ENCODE measurements at regions not wholly inside any gene's neighbourhood (a gene's known extent, or its start where the extent isn't known, plus 50 kb on each side); places are given as distances from the start of the nearest gene placed in this dataset.

DNA sequence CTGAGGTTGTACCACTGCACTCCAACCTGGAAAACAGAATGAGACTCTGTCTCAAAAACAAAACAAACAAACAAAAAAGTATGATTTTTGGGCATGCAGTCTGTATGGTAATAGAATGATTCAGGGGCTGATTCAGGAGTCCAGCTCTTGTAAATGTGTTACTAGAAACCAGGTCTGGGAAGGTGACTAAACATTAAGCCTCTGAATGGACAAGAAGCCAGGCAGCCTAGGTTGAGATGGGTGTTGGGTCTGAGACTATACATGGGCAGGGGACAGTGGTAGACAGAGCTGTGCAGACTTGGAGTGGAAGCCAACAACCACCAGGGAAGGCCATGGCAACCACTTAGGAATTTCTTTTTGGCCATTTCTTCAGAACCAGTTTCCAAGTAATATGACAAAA lies 64.9 kb upstream of the TLE1 start:
- H3K4me2 ChIP-seq, result peak overlapping the region; percentile 20; the same call in 1 of the 3 replicates
- FAIRE-seq, result no peak
- TF ChIP-seq KDM1A (IDR thresholded peaks at IDR 0.05; ENCODE audit: low read depth) (no peak), NPAS2 (CRISPR knock-in tag; IDR thresholded peaks at IDR 0.05; ENCODE audit: borderline replicate concordance) (no peak), ZNF302 (CRISPR knock-in tag; IDR thresholded peaks at IDR 0.05) (no peak), PHF8 (IDR thresholded peaks at IDR 0.05; ENCODE audit: borderline replicate concordance, low read depth) (no peak), MAZ (IDR thresholded peaks at IDR 0.05; ENCODE audit: borderline replicate concordance, low read depth, low read length) (no peak), POLR2A (IDR thresholded peaks at IDR 0.05; ENCODE audit: low read length) (no peak), MAX (IDR thresholded peaks at IDR 0.05) (no peak), HEYL (CRISPR knock-in tag; IDR thresholded peaks at IDR 0.05) (no peak), SREBF2 (IDR thresholded peaks at IDR 0.05) (no peak), CBX2 (IDR thresholded peaks at IDR 0.05; ENCODE audit: borderline replicate concordance, low read depth) (no peak), ZC3H11A (IDR thresholded peaks at IDR 0.05) (no peak), HOXB13 (CRISPR knock-in tag; IDR thresholded peaks at IDR 0.05; ENCODE audit: low read depth) (no peak), GATA3 (IDR thresholded peaks at IDR 0.05; ENCODE audit: borderline replicate concordance) (no peak), MAFK (IDR thresholded peaks at IDR 0.05; ENCODE audit: partially characterized antibody) (no peak), RAD21 (conservative IDR thresholded peaks at IDR 0.05 in 1 of 2, IDR thresholded peaks at IDR 0.05 in 1 of 2) (no peak), FOXS1 (CRISPR knock-in tag; IDR thresholded peaks at IDR 0.05) (no peak), HOXA7 (CRISPR knock-in tag; IDR thresholded peaks at IDR 0.05) (no peak), FOSL2 (IDR thresholded peaks at IDR 0.05) (no peak), FOSL2 (CRISPR knock-in tag; IDR thresholded peaks at IDR 0.05) (no peak)
- TF ChIP-seq, protein P1, sequence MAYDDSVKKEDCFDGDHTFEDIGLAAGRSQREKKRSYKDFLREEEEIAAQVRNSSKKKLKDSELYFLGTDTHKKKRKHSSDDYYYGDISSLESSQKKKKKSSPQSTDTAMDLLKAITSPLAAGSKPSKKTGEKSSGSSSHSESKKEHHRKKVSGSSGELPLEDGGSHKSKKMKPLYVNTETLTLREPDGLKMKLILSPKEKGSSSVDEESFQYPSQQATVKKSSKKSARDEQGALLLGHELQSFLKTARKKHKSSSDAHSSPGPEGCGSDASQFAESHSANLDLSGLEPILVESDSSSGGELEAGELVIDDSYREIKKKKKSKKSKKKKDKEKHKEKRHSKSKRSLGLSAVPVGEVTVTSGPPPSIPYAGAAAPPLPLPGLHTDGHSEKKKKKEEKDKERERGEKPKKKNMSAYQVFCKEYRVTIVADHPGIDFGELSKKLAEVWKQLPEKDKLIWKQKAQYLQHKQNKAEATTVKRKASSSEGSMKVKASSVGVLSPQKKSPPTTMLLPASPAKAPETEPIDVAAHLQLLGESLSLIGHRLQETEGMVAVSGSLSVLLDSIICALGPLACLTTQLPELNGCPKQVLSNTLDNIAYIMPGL (CRISPR knock-in tag; IDR thresholded peaks at IDR 0.05; ENCODE audit: borderline replicate concordance), result no peak
- TF ChIP-seq, protein P2, sequence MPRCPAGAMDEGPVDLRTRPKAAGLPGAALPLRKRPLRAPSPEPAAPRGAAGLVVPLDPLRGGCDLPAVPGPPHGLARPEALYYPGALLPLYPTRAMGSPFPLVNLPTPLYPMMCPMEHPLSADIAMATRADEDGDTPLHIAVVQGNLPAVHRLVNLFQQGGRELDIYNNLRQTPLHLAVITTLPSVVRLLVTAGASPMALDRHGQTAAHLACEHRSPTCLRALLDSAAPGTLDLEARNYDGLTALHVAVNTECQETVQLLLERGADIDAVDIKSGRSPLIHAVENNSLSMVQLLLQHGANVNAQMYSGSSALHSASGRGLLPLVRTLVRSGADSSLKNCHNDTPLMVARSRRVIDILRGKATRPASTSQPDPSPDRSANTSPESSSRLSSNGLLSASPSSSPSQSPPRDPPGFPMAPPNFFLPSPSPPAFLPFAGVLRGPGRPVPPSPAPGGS (IDR thresholded peaks at IDR 0.05), result no peak
- no peaks in the 10 kb centered on the region for H3K9me3 ChIP-seq
- H3K4me3 ChIP-seq, result no peak overlapping the region
- ATAC-seq, result peak; percentile 51 to 64; a peak in 3 of 6 replicates
- POLR2A ChIA-PET, result no interaction called here
- peak in 1 of 2 experiments; percentile 20 for DNase-seq (ENCODE audit: low read depth in 1 of 2, low spot score in 1 of 2)
- H3K4me1 ChIP-seq, result peaks cover 11% of the 10 kb centered on the region
- H3K27ac ChIP-seq, result 0 out of 6 replicates have a peak overlapping the region, but pooled peaks of 1 of the 2 experiments have one; percentile 27
- CTCF ChIA-PET, result interaction anchor here (1.0 kb wide), 1 partner anchor 17 kb away, joined by 3 read pairs; no protein-coding TSS in a partner anchor

GRCh38 chr9:81755721-81756120 lies 66.4 kb upstream of the TLE1 start:
- H3K27ac ChIP-seq, result no peak overlapping the region
- DNase-seq (ENCODE audit: low read depth in 1 of 2, low spot score in 1 of 2) (no peak), FAIRE-seq (no peak), ATAC-seq (no peak)
- no peak overlapping the region for H3K4me2 ChIP-seq
- H3K9me3 ChIP-seq, result no peaks in the 10 kb centered on the region
- POLR2A ChIA-PET, result interaction anchor here (0.6 kb wide), 1 partner anchor 66 kb away, joined by 3 read pairs; the partner anchor contains the start of gene TLE1
- TF ChIP-seq CTCF (IDR thresholded peaks at IDR 0.05) (no peak), RCOR1 (IDR thresholded peaks at IDR 0.05; ENCODE audit: low read depth, low read length) (no peak), ZNF302 (CRISPR knock-in tag; IDR thresholded peaks at IDR 0.05) (no peak), ZSCAN20 (CRISPR knock-in tag; IDR thresholded peaks at IDR 0.05) (no peak), HDAC2 (IDR thresholded peaks at IDR 0.05) (no peak), KDM1A (IDR thresholded peaks at IDR 0.05; ENCODE audit: low read depth) (no peak), GATA3 (IDR thresholded peaks at IDR 0.05; ENCODE audit: borderline replicate concordance) (no peak)
- H3K4me1 ChIP-seq, result peaks cover 22% of the 10 kb centered on the region
- CTCF ChIA-PET, result interaction anchor here (0.6 to 0.8 kb wide), 4 partner anchors 10 to 84 kb away, joined by 3 read pairs; no protein-coding TSS in a partner anchor
- H3K4me3 ChIP-seq, result no peak overlapping the region
- WGBS (ENCODE audit: missing lambda C conversion rate), result 94% methylated on average over 6 of the region's 6 CpGs
